Gastroesophageal sphincter (tissue), 3 donors: ENCODE measurements at regions not wholly inside any gene's neighbourhood (a gene's known extent, or its start where the extent isn't known, plus 50 kb on each side); places are given as distances from the start of the nearest gene placed in this dataset.

Source experiments
- POLR2AphosphoS5 ChIP-seq: sonication (generic); formaldehyde crosslinking; IDR thresholded peaks from one replicate; pipeline ENCODE4 v1.6.1; 2017; ENCODE audit warnings: antibody characterized with exemption
- TF ChIP-seq, protein P1 (sequence below), 4 experiments: fragments of 200-600 bp in 2 of 4; fragments of 450-650 bp in 2 of 4; sonication (generic) in 1 of 4; IDR thresholded peaks; one replicate each; pipeline ENCODE4 v1.5.1; 2017 to 2019; ENCODE audit warnings: antibody characterized with exemption in 4 of 4, mild to moderate bottlenecking in 2 of 4, moderate library complexity in 2 of 4

DNA sequence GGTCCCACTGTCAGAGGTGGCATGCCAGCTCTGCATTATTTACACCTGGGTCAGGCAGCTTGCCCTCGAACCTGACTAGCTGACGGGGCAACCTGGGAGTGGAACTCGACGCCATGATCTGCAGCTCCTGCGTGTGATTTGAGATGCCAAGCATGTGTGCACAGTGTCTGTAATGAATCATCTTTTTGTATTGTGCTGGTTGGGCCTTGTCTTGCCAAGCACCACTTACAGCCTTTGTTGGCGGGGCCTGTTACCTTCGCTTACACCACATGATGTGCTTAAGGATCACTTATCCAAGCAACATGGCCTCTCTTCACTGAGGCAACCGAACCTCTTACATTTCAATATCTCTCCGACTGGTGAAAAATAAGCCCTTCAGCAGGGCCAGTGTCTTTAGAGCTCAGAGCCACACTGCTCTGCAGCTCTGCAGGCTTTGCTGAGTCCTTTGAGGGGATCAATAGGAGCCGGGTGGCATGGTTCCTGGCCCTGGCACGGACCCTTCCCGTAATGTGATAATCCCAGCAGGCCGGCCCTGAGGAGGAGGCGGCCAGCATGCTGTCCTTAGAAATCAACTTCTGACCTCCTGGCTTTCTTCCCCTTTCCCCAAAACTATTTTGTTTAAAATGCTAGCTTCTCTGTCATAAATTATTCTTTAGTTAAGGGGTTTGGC is 297.7 kb upstream of the CD180 start:
- TF ChIP-seq, protein P1, sequence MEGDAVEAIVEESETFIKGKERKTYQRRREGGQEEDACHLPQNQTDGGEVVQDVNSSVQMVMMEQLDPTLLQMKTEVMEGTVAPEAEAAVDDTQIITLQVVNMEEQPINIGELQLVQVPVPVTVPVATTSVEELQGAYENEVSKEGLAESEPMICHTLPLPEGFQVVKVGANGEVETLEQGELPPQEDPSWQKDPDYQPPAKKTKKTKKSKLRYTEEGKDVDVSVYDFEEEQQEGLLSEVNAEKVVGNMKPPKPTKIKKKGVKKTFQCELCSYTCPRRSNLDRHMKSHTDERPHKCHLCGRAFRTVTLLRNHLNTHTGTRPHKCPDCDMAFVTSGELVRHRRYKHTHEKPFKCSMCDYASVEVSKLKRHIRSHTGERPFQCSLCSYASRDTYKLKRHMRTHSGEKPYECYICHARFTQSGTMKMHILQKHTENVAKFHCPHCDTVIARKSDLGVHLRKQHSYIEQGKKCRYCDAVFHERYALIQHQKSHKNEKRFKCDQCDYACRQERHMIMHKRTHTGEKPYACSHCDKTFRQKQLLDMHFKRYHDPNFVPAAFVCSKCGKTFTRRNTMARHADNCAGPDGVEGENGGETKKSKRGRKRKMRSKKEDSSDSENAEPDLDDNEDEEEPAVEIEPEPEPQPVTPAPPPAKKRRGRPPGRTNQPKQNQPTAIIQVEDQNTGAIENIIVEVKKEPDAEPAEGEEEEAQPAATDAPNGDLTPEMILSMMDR (IDR thresholded peaks at IDR 0.05), result no peak
- peak; percentile 3 for TF ChIP-seq POLR2AphosphoS5
